DOHH2 (cell line): ENCODE measurements at regions not wholly inside any gene's neighbourhood (a gene's known extent, or its start where the extent isn't known, plus 50 kb on each side); places are given as distances from the start of the nearest gene placed in this dataset.

Experiments used
- H3F3A ChIP-seq: fragments of 200-600 bp; sonication (generic), shearing (Covaris generic); 2 replicates; pipeline ENCODE4 v1.6.0; 2016; ENCODE audit warnings: antibody characterized with exemption, mild to moderate bottlenecking; ENCODE audit not compliant: control insufficient read depth, insufficient read depth
- H3K27ac ChIP-seq: fragments of 200-600 bp; sonication (generic); 2 replicates; pipeline ENCODE4 v1.5.1; 2014; ENCODE audit warnings: low read depth, mild to moderate bottlenecking, low read length, moderate library complexity
- H3K27me3 ChIP-seq: fragments of 200-600 bp; sonication (generic); 2 replicates; pipeline ENCODE4 v1.6.1; 2014; ENCODE audit warnings: mild to moderate bottlenecking, low read length, mixed read lengths; ENCODE audit not compliant: control insufficient read depth
- H3K36me3 ChIP-seq: fragments of 200-600 bp; sonication (generic); 2 replicates; pipeline ENCODE4 v1.6.1; 2014; ENCODE audit warnings: mild to moderate bottlenecking, low read length, moderate library complexity, mixed read lengths; ENCODE audit not compliant: control insufficient read depth
- H3K4me1 ChIP-seq: fragments of 200-600 bp; sonication (generic); 2 replicates; pipeline ENCODE4 v1.6.1; 2014; ENCODE audit warnings: mild to moderate bottlenecking, low read length, mixed read lengths; ENCODE audit not compliant: control insufficient read depth
- H3K4me2 ChIP-seq: fragments of 200-600 bp; sonication (generic); 2 replicates; pipeline ENCODE4 v1.6.0; 2014; ENCODE audit warnings: mild to moderate bottlenecking, low read length, moderate library complexity
- H3K4me3 ChIP-seq: fragments of 200-600 bp; sonication (generic); 2 replicates; pipeline ENCODE4 v1.5.1; 2014; ENCODE audit warnings: mild to moderate bottlenecking, low read length, mixed read lengths
- H3K79me2 ChIP-seq: fragments of 200-600 bp; sonication (generic); 2 replicates; pipeline ENCODE4 v1.6.1; 2014; ENCODE audit warnings: mild to moderate bottlenecking, low read length, mixed read lengths; ENCODE audit not compliant: control insufficient read depth
- H3K9me2 ChIP-seq: fragments of 200-600 bp; sonication (generic); replicated peaks from 2 replicates; pipeline ENCODE4 v1.6.1; 2014; ENCODE audit warnings: mild to moderate bottlenecking, low read length, mixed read lengths; ENCODE audit not compliant: control insufficient read depth
- H3K9me3 ChIP-seq: fragments of 200-600 bp; sonication (generic); 2 replicates; pipeline ENCODE4 v1.6.1; 2014; ENCODE audit warnings: antibody characterized with exemption, low read length, mixed read lengths; ENCODE audit not compliant: control insufficient read depth, insufficient read depth
- H4K20me1 ChIP-seq: fragments of 200-600 bp; sonication (generic); 2 replicates; pipeline ENCODE4 v1.6.0; 2014; ENCODE audit warnings: low read depth, mild to moderate bottlenecking, antibody characterized with exemption, low read length, moderate library complexity; ENCODE audit not compliant: control insufficient read depth, insufficient read depth
- CTCF ChIP-seq: fragments of 200-600 bp; sonication (generic); IDR thresholded peaks from one replicate; pipeline ENCODE4 v1.5.1; 2014; ENCODE audit warnings: antibody characterized with exemption, mild to moderate bottlenecking, low read depth, low read length; ENCODE audit not compliant: poor library complexity, severe bottlenecking
- EZH2phosphoT487 ChIP-seq: fragments of 200-600 bp; sonication (generic); IDR thresholded peaks from 2 replicates; pipeline ENCODE4 v1.6.1; 2017; ENCODE audit warnings: borderline replicate concordance, mild to moderate bottlenecking, antibody characterized with exemption, low read length, moderate library complexity, mixed read lengths

- Histone ChIP-seq H3K36me3 (no peaks in the 10 kb centered on the region), H3K4me2 (no peak overlapping the region), H4K20me1 (no peaks in the 10 kb centered on the region), H3F3A (no peaks in the 10 kb centered on the region), H3K4me1 (no peaks in the 10 kb centered on the region), H3K27ac (no peak overlapping the region), H3K4me3 (no peak overlapping the region), H3K27me3 (no peaks in the 10 kb centered on the region), H3K79me2 (no peaks in the 10 kb centered on the region), H3K9me3 (no peaks in the 10 kb centered on the region), H3K9me2 (no peaks in the 10 kb centered on the region)
- TF ChIP-seq CTCF (no peak), EZH2phosphoT487 (no peak)
These were observed 598.7 kb downstream of the IGSF11 start for GRCh38 chr3:118435851-118436350.

GRCh38 chr3:118436697-118437262 lies 597.9 kb downstream of the IGSF11 start:
- Histone ChIP-seq H3K79me2 (no peaks in the 10 kb centered on the region), H3K36me3 (no peaks in the 10 kb centered on the region), H3F3A (no peaks in the 10 kb centered on the region), H3K27me3 (no peaks in the 10 kb centered on the region), H3K4me1 (no peaks in the 10 kb centered on the region), H3K9me2 (no peaks in the 10 kb centered on the region), H4K20me1 (no peaks in the 10 kb centered on the region), H3K27ac (no peak overlapping the region), H3K9me3 (no peaks in the 10 kb centered on the region), H3K4me3 (no peak overlapping the region), H3K4me2 (no peak overlapping the region)
- TF ChIP-seq CTCF (no peak), EZH2phosphoT487 (no peak)

GRCh38 chr3:118445036-118445435 lies 589.6 kb downstream of the IGSF11 start:
- H3K4me1 ChIP-seq = no peaks in the 10 kb centered on the region
- H3K4me3 ChIP-seq = no peak overlapping the region
- no peaks in the 10 kb centered on the region for H3K27me3 ChIP-seq
- no peak for TF ChIP-seq EZH2phosphoT487
- no peak for TF ChIP-seq CTCF
- no peaks in the 10 kb centered on the region for H3F3A ChIP-seq
- no peak overlapping the region for H3K27ac ChIP-seq
- H3K79me2 ChIP-seq = no peaks in the 10 kb centered on the region
- no peaks in the 10 kb centered on the region for H3K36me3 ChIP-seq
- no peaks in the 10 kb centered on the region for H4K20me1 ChIP-seq
- no peaks in the 10 kb centered on the region for H3K9me3 ChIP-seq
- H3K4me2 ChIP-seq = no peak overlapping the region
- H3K9me2 ChIP-seq = no peaks in the 10 kb centered on the region

DNA sequence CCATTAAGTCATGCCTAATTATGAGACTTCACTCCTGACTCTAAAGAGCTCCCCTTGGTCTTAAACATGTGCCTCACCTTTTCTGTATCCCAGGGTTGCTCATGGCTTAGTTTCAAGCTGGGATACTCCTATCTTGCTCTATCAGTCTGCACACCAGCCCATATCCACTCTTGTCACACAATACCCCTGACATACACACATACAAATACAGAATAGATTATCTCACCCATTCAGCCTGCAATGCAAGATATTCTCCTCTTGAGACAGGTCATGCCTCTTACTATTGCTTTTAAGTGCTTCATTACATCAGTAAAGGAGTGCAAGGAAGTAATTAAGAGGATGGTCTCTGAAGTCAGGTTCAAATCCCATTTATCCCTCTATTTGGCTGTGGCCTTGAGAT lies 587.3 kb downstream of the IGSF11 start:
- Histone ChIP-seq H3K27ac (no peak overlapping the region), H3K36me3 (no peaks in the 10 kb centered on the region), H3K4me3 (no peak overlapping the region), H3K4me2 (no peak overlapping the region), H3F3A (no peaks in the 10 kb centered on the region), H3K9me2 (no peaks in the 10 kb centered on the region), H3K27me3 (no peaks in the 10 kb centered on the region), H3K4me1 (no peaks in the 10 kb centered on the region), H3K79me2 (no peaks in the 10 kb centered on the region), H4K20me1 (no peaks in the 10 kb centered on the region), H3K9me3 (no peaks in the 10 kb centered on the region)
- TF ChIP-seq EZH2phosphoT487 (no peak), CTCF (no peak)
